Panc1 (cell line): ENCODE measurements at regions not wholly inside any gene's neighbourhood (a gene's known extent, or its start where the extent isn't known, plus 50 kb on each side); places are given as distances from the start of the nearest gene placed in this dataset.

ENCODE experiments used
- ATAC-seq: fragments of 200-7000 bp; cut with Tn5 transposase; 2 replicates; pipeline ENCODE4 v1.9.1; 2020; ENCODE audit warnings: mild to moderate bottlenecking, moderate library complexity
- BruUV-seq: library from RNA; stranded (reverse); fragments of 400-500 nt; replicated peaks from 2 replicates; lab custom pipeline; 2021; lab: Mats Ljungman, UMichigan
- CTCF ChIA-PET: fragments of 300-600 bp; sonication (Branson Sonifier 250); formaldehyde crosslinking; loops from one replicate; lab custom pipeline; 2022; ENCODE audit warnings: antibody characterized with exemption; lab: Charles Lee
- POLR2A ChIA-PET: fragments of 300-600 bp; sonication (Branson Sonifier 250); formaldehyde crosslinking; loops from one replicate; lab custom pipeline; 2022; ENCODE audit warnings: antibody characterized with exemption; lab: Charles Lee
- DNase-seq: peaks from one replicate; pipeline ENCODE4 v3.0.0-alpha.2; 2010; ENCODE audit warnings: low read depth, low spot score
- H3K27ac ChIP-seq: 2 replicates; pipeline ENCODE4 v1.5.1; 2011; ENCODE audit warnings: mild to moderate bottlenecking, low read length, inconsistent platforms
- H3K27me3 ChIP-seq: fragments of 200-500 bp; sonication (Bioruptor generic); 2 replicates; pipeline ENCODE4 v1.6.0; 2014; ENCODE audit warnings: low read length, inconsistent platforms; ENCODE audit not compliant: control insufficient read depth, insufficient read depth
- H3K36me3 ChIP-seq: fragments of 200-500 bp; sonication (Bioruptor generic); 2 replicates; pipeline ENCODE4 v1.5.1; 2014; ENCODE audit warnings: inconsistent platforms, mild to moderate bottlenecking, low read length, moderate library complexity; ENCODE audit not compliant: control insufficient read depth, insufficient read depth
- H3K4me1 ChIP-seq: 2 replicates; pipeline ENCODE4 v1.5.1; 2011; ENCODE audit warnings: inconsistent platforms, mild to moderate bottlenecking, low read length, moderate library complexity; ENCODE audit not compliant: control insufficient read depth, insufficient read depth
- H3K4me3 ChIP-seq, 2 experiments: 2 replicates each; pipeline ENCODE4 v1.5.1; 2011 to 2012; ENCODE audit warnings: low read depth in 2 of 2, low read length in 2 of 2, mild to moderate bottlenecking in 2 of 2, inconsistent platforms in 1 of 2, moderate library complexity in 1 of 2
- H3K9me3 ChIP-seq: fragments of 200-500 bp; sonication (Bioruptor generic); 2 replicates; pipeline ENCODE4 v1.5.1; 2014; ENCODE audit warnings: low read depth, mild to moderate bottlenecking, inconsistent platforms, low read length, moderate library complexity; ENCODE audit not compliant: control insufficient read depth, insufficient read depth
- POLR2AphosphoS5 ChIP-seq: IDR thresholded peaks from 2 replicates; pipeline ENCODE4 v1.6.1; 2012; ENCODE audit warnings: mild to moderate bottlenecking, low read depth, low read length, moderate library complexity
- SIN3A ChIP-seq: IDR thresholded peaks from 2 replicates; pipeline ENCODE4 v1.6.1; 2012; ENCODE audit warnings: low read depth, mild to moderate bottlenecking, low read length, moderate library complexity, borderline replicate concordance; ENCODE audit not compliant: insufficient read depth
- TCF7L2 ChIP-seq: IDR thresholded peaks from 2 replicates; pipeline ENCODE4 v1.6.1; 2011; ENCODE audit warnings: mild to moderate bottlenecking, low read depth, low read length, inconsistent platforms
- in situ Hi-C: cut with HindIII; loops from 2 replicates; pipeline ENCODE4 v1.10.0; 2016; ENCODE audit warnings: low sequenced_read_pairs, low pct_unique_long_range_greater_than_20kb
- intact Hi-C: fragments of 100-400 bp; cut with micrococcal nuclease; formaldehyde crosslinking; loops from one replicate; pipeline ENCODE4 v1.10.0; 2022; ENCODE audit not compliant: unreplicated experiment
- TF ChIP-seq, protein P1 (sequence below): fragments of 450-650 bp; IDR thresholded peaks from 2 replicates; pipeline ENCODE4 v1.5.1; 2017; ENCODE audit warnings: mild to moderate bottlenecking
- TF ChIP-seq, protein P2 (sequence below), 2 experiments: IDR thresholded peaks; 2 replicates each; pipeline ENCODE4 v1.6.1; 2011 to 2012; ENCODE audit warnings: low read depth in 2 of 2, control low read depth in 1 of 2, low read length in 1 of 2, mild to moderate bottlenecking in 1 of 2, moderate library complexity in 1 of 2; ENCODE audit not compliant: insufficient read depth in 1 of 2

DNA sequence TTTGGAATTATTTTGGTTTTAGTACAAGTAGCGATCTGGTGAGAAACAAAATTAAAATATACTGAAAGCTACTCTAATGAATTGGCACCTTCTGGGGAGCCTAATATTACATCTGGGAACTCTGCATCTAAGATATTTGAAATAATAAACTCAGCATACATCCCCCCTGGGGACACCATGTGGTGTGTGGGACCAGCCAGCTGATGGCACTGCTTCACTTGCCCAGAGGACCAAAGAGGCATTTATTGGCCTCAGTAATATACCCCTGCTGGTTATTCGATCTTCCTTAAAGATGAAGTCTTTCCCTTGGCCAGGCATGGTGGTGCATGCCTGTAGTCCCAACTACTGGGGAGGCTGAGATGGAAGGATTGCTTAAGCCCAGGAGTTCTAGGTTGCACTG, 195.1 kb upstream of the AUTS2 start:
- BruUV-seq, result no TSS peak
- intact Hi-C loops (no loop called here), in situ Hi-C loops (no loop called here)
- Histone ChIP-seq H3K27me3 (no peaks in the 10 kb centered on the region), H3K27ac (no peak overlapping the region), H3K4me1 (no peaks in the 10 kb centered on the region), H3K9me3 (no peaks in the 10 kb centered on the region), H3K4me3 (no peak overlapping the region), H3K36me3 (no peaks in the 10 kb centered on the region)
- no peak for ATAC-seq
- TF ChIP-seq, protein P1, sequence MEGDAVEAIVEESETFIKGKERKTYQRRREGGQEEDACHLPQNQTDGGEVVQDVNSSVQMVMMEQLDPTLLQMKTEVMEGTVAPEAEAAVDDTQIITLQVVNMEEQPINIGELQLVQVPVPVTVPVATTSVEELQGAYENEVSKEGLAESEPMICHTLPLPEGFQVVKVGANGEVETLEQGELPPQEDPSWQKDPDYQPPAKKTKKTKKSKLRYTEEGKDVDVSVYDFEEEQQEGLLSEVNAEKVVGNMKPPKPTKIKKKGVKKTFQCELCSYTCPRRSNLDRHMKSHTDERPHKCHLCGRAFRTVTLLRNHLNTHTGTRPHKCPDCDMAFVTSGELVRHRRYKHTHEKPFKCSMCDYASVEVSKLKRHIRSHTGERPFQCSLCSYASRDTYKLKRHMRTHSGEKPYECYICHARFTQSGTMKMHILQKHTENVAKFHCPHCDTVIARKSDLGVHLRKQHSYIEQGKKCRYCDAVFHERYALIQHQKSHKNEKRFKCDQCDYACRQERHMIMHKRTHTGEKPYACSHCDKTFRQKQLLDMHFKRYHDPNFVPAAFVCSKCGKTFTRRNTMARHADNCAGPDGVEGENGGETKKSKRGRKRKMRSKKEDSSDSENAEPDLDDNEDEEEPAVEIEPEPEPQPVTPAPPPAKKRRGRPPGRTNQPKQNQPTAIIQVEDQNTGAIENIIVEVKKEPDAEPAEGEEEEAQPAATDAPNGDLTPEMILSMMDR, result no peak
- TF ChIP-seq POLR2AphosphoS5, result no peak
- TF ChIP-seq SIN3A, result no peak
- TF ChIP-seq, protein P2, sequence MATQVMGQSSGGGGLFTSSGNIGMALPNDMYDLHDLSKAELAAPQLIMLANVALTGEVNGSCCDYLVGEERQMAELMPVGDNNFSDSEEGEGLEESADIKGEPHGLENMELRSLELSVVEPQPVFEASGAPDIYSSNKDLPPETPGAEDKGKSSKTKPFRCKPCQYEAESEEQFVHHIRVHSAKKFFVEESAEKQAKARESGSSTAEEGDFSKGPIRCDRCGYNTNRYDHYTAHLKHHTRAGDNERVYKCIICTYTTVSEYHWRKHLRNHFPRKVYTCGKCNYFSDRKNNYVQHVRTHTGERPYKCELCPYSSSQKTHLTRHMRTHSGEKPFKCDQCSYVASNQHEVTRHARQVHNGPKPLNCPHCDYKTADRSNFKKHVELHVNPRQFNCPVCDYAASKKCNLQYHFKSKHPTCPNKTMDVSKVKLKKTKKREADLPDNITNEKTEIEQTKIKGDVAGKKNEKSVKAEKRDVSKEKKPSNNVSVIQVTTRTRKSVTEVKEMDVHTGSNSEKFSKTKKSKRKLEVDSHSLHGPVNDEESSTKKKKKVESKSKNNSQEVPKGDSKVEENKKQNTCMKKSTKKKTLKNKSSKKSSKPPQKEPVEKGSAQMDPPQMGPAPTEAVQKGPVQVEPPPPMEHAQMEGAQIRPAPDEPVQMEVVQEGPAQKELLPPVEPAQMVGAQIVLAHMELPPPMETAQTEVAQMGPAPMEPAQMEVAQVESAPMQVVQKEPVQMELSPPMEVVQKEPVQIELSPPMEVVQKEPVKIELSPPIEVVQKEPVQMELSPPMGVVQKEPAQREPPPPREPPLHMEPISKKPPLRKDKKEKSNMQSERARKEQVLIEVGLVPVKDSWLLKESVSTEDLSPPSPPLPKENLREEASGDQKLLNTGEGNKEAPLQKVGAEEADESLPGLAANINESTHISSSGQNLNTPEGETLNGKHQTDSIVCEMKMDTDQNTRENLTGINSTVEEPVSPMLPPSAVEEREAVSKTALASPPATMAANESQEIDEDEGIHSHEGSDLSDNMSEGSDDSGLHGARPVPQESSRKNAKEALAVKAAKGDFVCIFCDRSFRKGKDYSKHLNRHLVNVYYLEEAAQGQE (IDR thresholded peaks at IDR 0.05; ENCODE audit: insufficient read depth in 1 of 2, low read depth in 2 of 2, low read length in 1 of 2), result no peak
- TF ChIP-seq TCF7L2, result no peak
- ChIA-PET CTCF (no interaction called here), POLR2A (no interaction called here)
- no peak for DNase-seq

DNA sequence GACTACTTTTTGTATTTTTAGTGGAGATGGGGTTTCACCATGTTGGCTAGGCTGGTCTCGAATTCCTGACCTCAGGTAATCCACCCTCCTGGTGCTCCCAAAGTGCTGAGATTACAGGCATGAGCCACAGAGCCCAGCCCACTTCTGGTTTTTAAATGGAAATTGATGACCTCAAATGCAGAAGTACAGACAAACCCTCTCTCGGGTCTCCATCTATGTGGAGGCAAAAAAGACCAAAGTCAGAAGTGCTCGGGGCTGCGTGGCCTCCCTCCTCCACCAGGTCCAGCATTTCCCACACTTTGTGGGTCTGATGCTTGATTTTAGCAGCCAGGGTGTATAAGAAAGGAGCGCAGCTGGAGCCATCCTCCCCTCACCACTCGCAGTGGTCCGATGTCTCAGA, 187.3 kb upstream of the AUTS2 start:
- in situ Hi-C loops, result no loop called here
- ChIA-PET CTCF (no interaction called here), POLR2A (no interaction called here)
- intact Hi-C loops, result no loop called here
- no peaks in the 10 kb centered on the region for H3K4me1 ChIP-seq
- DNase-seq (no peak), ATAC-seq (no peak)
- no peaks in the 10 kb centered on the region for H3K27me3 ChIP-seq
- no peak overlapping the region for H3K4me3 ChIP-seq
- H3K27ac ChIP-seq, result no peak overlapping the region
- H3K9me3 ChIP-seq, result no peaks in the 10 kb centered on the region
- H3K36me3 ChIP-seq, result no peaks in the 10 kb centered on the region
- TF ChIP-seq, protein P1, result no peak
- TF ChIP-seq TCF7L2 (no peak), POLR2AphosphoS5 (no peak), SIN3A (no peak)
- TF ChIP-seq, protein P2 (IDR thresholded peaks at IDR 0.05; ENCODE audit: insufficient read depth in 1 of 2, low read depth in 2 of 2, low read length in 1 of 2), result no peak
- BruUV-seq, result no TSS peak
